NK-92 treated with Interleukin-12 subunit alpha and Interleukin-12 subunit beta, amount 100 ng/mL, for 24 hours (cell line): ENCODE measurements at regions not wholly inside any gene's neighbourhood (a gene's known extent, or its start where the extent isn't known, plus 50 kb on each side); places are given as distances from the start of the nearest gene placed in this dataset.
"Not testable (repeated sequence)": the region's sequence is repeated elsewhere in the genome, so short reads cannot be mapped to it uniquely, and the experiment has no call there.

Source experiments
- DNase-seq: peaks from one replicate; lab custom pipeline; 2025; lab: John Stamatoyannopoulos, UW

GRCh38 chr6:15017803-15018202 is 228.1 kb upstream of the JARID2 start:
- DNase-seq: no peak

- DNase-seq: no peak
Measured at GRCh38 chr6:15020119-15020770, 225.6 kb upstream of the JARID2 start.

GRCh38 chr6:15021074-15021473 is 224.8 kb upstream of the JARID2 start:
- DNase-seq: no peak

GRCh38 chr6:15023018-15023417 is 222.9 kb upstream of the JARID2 start:
- not testable (repeated sequence) for DNase-seq

DNA sequence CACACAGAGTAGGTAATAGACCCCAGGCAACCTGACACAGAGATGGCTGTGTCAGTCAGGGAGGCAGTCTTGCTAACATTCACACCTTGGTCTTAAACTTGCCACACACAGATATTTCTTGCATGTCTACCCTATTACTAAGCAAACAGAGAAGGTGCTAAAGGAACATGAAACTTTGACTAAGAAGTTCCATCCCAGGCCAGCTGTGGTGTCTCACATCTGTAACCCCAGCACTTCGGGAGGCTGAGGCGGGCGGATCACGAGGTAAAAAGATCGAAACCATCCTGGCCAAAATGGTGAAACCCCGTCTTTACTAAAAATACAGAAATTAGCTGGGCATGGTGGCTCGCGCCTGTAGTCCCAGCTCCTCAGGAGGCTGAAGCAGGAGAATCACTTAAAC is 222.4 kb upstream of the JARID2 start:
- peak; percentile 65 for DNase-seq

- DNase-seq: no peak
Measured at GRCh38 chr6:15025446-15025845, 220.4 kb upstream of the JARID2 start.

GRCh38 chr6:15026832-15027231 is 219.0 kb upstream of the JARID2 start:
- DNase-seq: no peak

DNA sequence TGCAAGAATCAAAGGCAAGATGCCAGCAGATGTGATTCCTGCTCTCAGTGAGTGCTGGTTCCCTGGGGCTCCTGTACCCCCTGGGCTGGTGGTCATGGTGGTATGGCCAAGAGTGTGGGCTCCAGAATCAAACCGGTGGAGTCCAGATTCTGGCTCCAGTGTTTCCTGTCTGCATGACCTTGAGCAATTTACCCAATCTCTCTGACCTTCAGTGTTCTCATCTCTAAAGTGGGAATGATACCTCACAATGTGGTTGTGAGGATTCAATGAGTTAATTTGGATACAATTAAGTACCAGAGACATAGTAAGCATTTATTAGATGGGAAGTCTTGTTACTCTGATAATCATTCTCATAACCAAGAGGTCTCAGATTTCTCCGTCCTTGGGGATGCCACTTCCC is 218.4 kb upstream of the JARID2 start:
- no peak for DNase-seq

- no peak for DNase-seq
Measured at GRCh38 chr6:15032015-15032414, 213.9 kb upstream of the JARID2 start.

DNA sequence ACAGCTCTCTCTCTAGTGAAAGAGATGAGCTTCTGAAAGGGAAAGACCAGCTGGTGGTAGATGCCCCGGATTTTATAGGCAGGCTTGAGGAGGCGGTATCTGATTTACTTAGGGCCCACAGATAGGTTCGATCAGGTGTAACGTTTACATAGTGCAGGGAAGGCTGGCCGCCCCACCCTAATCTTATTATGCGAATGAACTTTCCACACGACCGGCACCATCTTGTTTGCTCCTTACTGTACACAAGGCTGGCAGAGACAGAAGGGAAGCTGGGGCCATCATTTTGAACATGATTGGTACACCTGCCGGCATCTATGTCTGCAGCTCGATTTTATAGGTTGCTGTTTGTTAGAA is 212.0 kb upstream of the JARID2 start:
- no peak for DNase-seq

GRCh38 chr6:15036690-15037245 is 209.1 kb upstream of the JARID2 start:
- DNase-seq: no peak

DNA sequence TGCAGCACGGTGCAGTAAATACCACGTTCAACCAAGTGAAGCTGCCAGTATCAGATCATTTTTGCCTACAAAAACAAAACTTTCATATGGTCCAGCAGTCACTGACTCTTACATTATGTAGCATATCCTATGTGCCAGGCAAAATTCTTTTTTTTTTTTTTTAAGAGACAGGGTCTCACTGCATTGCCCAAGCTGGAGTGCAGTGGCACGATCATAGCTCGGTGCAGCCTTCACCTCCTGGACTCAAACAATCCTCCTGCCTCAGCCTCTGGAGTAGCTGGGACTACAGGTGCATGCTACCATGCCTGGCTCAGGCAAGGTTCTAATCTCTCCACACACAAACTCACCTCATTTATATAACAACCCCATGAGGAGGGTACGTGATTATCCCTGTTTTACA is 208.6 kb upstream of the JARID2 start:
- no peak for DNase-seq

DNA sequence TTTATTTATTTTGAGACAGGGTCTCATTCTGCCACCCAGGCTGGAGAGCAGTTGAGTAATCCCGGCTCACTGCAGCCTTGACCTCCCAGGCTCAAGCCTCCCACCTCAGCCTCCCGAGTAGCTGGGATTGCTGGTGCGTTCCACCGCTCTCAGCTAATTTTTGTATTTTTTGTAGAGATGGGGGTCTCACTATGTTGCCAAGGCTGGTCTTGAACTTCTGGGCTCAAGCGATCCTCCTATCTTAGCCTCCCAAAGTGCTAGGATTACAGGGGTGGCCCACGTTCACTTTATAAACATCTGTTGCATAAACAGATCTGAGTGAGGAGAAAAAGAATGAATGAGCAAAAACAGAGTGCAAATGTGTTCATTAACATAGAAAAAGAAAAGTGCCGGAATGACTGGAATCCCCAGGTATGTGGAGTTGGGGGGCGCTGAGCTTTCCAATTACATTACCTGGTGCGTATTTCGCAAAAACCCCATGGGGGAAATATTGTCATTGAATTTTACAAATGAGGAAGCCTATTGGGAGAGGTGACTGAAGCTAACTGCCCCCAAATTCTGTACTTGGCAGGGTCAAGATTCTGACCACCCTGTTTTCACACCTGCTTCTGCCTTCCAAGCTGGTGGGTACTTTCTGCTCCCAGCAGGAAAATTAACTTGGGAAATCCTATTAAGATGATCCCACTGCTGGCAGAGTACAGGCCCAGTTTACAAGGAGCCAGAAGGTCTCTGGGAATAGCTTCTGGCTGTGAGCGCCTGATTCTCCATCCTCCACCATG is 207.7 kb upstream of the JARID2 start:
- DNase-seq: no peak

GRCh38 chr6:15039136-15039535 is 206.7 kb upstream of the JARID2 start:
- no peak for DNase-seq

DNA sequence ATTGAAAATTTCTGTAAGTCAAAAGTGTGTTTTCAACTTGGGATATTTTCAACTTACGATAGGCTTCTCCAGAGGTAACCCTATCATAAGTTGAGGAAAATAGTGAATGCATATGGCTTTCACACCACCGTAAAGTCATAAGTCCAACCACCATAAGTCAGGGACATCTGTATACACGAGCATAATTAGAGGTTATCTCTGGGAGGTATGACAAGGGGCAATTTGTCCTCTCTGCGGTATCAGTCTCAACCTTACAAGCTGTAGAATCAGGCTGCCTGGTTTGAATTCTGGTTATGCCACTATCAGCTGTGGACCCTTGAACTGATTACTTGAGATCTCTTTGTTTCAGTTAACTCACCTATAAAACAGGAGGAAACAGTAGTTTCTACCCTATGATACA is 202.9 kb upstream of the JARID2 start:
- no peak for DNase-seq

- no peak for DNase-seq
Measured at GRCh38 chr6:15044146-15044882, 201.6 kb upstream of the JARID2 start.

DNA sequence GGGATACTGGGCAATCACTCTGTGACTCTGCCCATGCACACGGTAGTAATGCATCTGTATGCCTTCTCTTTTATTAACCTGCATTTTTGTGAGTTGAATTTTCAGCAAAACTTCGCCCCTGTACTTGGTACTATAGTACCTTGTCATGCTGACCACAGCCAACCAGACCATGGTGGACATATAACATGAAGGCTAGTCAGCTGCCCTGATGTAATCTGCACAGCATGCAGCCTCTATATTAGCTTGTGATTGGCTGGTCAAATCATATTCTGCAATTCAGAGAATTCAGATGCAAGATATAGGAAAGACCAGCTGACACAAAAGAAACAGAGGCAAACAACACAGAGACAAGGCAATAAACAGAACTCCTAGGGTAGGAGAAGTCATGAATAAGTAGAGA is 200.9 kb upstream of the JARID2 start:
- no peak for DNase-seq

DNA sequence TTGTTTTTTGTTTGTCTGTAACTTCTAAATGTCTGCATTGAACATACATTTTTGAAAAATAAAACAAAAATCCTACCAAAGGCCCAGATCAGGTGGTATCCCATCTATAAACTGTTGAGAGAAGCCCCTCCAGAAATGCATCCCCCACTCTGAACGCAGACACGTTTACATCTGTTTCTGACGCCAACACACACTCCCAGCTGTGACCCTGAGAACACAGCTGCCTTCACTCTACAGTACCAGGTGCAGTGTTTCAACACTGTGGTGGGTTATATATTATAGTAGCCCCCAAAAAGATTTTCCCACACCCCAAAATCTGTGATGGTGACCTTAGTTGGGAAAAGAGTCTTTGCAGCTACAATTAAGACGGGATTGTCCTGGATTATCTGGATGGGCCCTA is 199.1 kb upstream of the JARID2 start:
- DNase-seq: no peak

- no peak for DNase-seq
Measured at GRCh38 chr6:15048367-15048766, 197.5 kb upstream of the JARID2 start.

DNA sequence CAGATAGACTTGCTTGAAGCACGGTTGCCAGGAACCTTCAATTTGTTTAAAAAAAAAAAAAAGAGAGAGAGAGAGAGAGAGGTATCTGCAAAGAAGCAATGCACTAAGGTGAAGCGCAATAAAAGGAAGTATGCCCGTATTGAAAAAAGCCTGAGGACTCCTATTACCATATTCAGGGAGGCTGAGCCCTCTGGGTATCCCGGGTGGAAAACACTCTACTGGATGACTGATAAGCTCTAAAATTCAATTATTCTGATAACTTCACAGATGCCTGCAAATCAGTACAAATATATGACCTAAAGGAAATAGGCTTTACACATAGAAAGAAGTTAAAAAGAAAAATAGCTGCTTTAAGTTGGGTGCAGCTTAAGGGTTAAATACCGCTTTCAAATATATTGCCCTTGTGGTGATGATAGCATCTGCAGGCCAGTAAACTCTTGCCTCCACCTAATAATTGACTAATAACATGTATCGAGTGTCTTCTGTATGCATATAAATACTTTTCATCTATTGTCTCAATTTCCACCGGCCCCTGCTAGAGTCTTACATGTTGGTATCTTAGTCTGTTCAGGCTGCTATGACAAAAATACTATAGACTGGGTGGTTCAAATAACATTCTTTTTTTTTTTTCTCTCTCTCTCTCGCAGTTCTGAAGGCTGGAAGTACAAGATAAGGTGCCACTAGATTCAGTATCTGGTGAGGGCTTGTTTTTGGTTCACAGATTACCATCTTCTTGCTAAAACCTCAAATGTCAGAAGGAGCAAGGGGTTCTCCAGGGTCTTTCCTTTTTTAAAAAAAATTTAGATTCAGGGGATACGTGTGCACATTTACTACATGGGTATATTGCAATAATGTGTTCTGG is 187.4 kb upstream of the JARID2 start:
- no peak for DNase-seq

DNA sequence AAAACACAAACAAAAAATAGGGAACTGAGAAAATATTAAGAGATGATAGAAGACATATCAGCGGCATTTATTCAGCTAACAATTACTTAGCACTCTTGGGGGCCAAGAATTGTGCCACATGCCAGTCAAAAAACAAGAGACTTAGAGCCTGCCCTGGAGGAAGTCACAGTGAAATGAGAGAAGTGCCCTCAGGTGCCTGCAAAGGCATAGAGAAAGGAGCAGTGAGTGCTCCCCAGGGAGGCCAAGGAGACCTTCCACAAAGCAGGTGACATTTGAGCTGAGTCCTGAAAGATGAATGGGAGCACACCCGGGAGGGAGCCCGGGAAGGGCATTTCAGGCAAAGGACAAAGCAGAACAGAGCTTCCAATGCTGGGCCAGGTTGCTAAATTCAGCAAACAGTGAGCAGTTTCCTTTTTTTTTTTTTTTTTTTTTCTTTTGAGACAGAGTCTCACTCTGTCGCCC is 184.7 kb upstream of the JARID2 start:
- DNase-seq: no peak
